SK-N-SH (cell line): ENCODE measurements at regions not wholly inside any gene's neighbourhood (a gene's known extent, or its start where the extent isn't known, plus 50 kb on each side); places are given as distances from the start of the nearest gene placed in this dataset.

ENCODE experiments used
- CTCF ChIA-PET: fragments of 300-600, 350-600 bp; formaldehyde crosslinking; extraction: SDS; loops from one replicate; lab custom pipeline; 2021; lab: Yijun Ruan, JAX
- POLR2A ChIA-PET: fragments of 350-600 bp; sonication (Branson Sonifier 250); formaldehyde crosslinking; extraction: SDS; loops from one replicate; lab custom pipeline; 2020; ENCODE audit warnings: antibody characterized with exemption, inconsistent platforms; lab: Yijun Ruan, JAX
- DNase-seq: peaks from one replicate; pipeline ENCODE4 v3.0.0; 2012
- H2AFZ ChIP-seq: fragments of 200-600 bp; sonication (generic); 2 replicates; pipeline ENCODE4 v1.8.1; 2016; ENCODE audit warnings: antibody characterized with exemption, mild to moderate bottlenecking, low read depth
- H3F3A ChIP-seq: fragments of 200-600 bp; sonication (generic); replicated peaks from 2 replicates; pipeline ENCODE3; 2016; ENCODE audit warnings: antibody characterized with exemption, mild to moderate bottlenecking; ENCODE audit not compliant: insufficient read depth
- H3K27ac ChIP-seq, 2 experiments: fragments of 200-500 bp in 1 of 2; fragments of 200-600 bp in 1 of 2; sonication (Bioruptor generic) in 1 of 2; sonication (generic), shearing (Covaris generic) in 1 of 2; 2 replicates each; pipeline versions ENCODE4 v1.5.1 to v1.6.1; 2014 to 2016; ENCODE audit warnings: low read depth in 2 of 2, inconsistent platforms in 1 of 2, low read length in 1 of 2, mild to moderate bottlenecking in 1 of 2, mixed read lengths in 1 of 2
- H3K27me3 ChIP-seq: fragments of 200-600 bp; sonication (generic), shearing (Covaris generic); 2 replicates; pipeline ENCODE4 v1.6.1; 2016; ENCODE audit warnings: mixed run types; ENCODE audit not compliant: insufficient read depth
- H3K36me3 ChIP-seq, 2 experiments: fragments of 200-500 bp in 1 of 2; fragments of 200-600 bp in 1 of 2; sonication (Bioruptor generic) in 1 of 2; sonication (generic) in 1 of 2; replicated peaks in 1 of 2; 2 replicates each; pipeline versions ENCODE3 to v1.5.1; 2014 to 2016; ENCODE audit warnings: low read length in 1 of 2, mild to moderate bottlenecking in 1 of 2; ENCODE audit not compliant: insufficient read depth in 2 of 2, control insufficient read depth in 1 of 2
- H3K4me1 ChIP-seq, 2 experiments: fragments of 200-500 bp in 1 of 2; fragments of 200-600 bp in 1 of 2; sonication (Bioruptor generic) in 1 of 2; sonication (generic), shearing (Covaris generic) in 1 of 2; 2 replicates each; pipeline versions ENCODE4 v1.5.1 to v1.6.1; 2014 to 2016; ENCODE audit warnings: low read depth in 1 of 2, low read length in 1 of 2, mixed run types in 1 of 2; ENCODE audit not compliant: insufficient read depth in 2 of 2, control insufficient read depth in 1 of 2
- H3K4me2 ChIP-seq: fragments of 200-600 bp; sonication (generic), shearing (Covaris generic); 2 replicates; pipeline ENCODE4 v1.6.1; 2017; ENCODE audit warnings: mixed run types
- H3K4me3 ChIP-seq, 2 experiments: fragments of 200-500 bp in 1 of 2; fragments of 200-600 bp in 1 of 2; sonication (Bioruptor generic) in 1 of 2; sonication (generic), shearing (Covaris generic) in 1 of 2; 2 replicates each; pipeline versions ENCODE4 v1.5.1 to v1.8.1; 2014 to 2016; ENCODE audit warnings: low read depth in 2 of 2, inconsistent platforms in 1 of 2, low read length in 1 of 2, mild to moderate bottlenecking in 1 of 2, mixed read lengths in 1 of 2, moderate library complexity in 1 of 2
- H3K79me2 ChIP-seq: fragments of 200-600 bp; sonication (generic); 2 replicates; pipeline ENCODE4 v1.8.1; 2017; ENCODE audit warnings: mild to moderate bottlenecking; ENCODE audit not compliant: insufficient read depth
- H3K9ac ChIP-seq: fragments of 200-600 bp; sonication (generic); 2 replicates; pipeline ENCODE4 v1.6.1; 2017; ENCODE audit warnings: mixed run types
- H3K9me2 ChIP-seq: fragments of 200-600 bp; sonication (generic); 2 replicates; pipeline ENCODE4 v1.6.1; 2017; ENCODE audit warnings: mixed run types
- H3K9me3 ChIP-seq: fragments of 200-600 bp; sonication (generic); 2 replicates; pipeline ENCODE4 v1.6.1; 2017; ENCODE audit warnings: mixed run types, mild to moderate bottlenecking, moderate library complexity
- H4K20me1 ChIP-seq: fragments of 200-600 bp; sonication (generic); 2 replicates; pipeline ENCODE4 v1.6.1; 2017; ENCODE audit warnings: mild to moderate bottlenecking, mixed run types; ENCODE audit not compliant: insufficient read depth
- FOSL2 ChIP-seq: IDR thresholded peaks from 2 replicates; pipeline ENCODE4 v1.4.0; 2012; ENCODE audit warnings: low read depth, mild to moderate bottlenecking, moderate library complexity, borderline replicate concordance
- FOXJ3 ChIP-seq: sonication (generic); formaldehyde crosslinking; IDR thresholded peaks from 2 replicates; pipeline ENCODE4 v1.5.1; 2020; ENCODE audit warnings: mild to moderate bottlenecking, missing genetic modification reagents
- GATA2 ChIP-seq: sonication (generic); formaldehyde crosslinking; IDR thresholded peaks from 2 replicates; pipeline ENCODE4 v1.5.0; 2020; ENCODE audit warnings: mild to moderate bottlenecking, missing genetic modification reagents
- MXI1 ChIP-seq: IDR thresholded peaks from 2 replicates; pipeline ENCODE4 v1.6.1; 2012; ENCODE audit warnings: mild to moderate bottlenecking, low read depth, low read length, improper control_type of control experiment
- RCOR1 ChIP-seq: fragments of 150-350 bp; IDR thresholded peaks from 2 replicates; pipeline ENCODE4 v1.6.1; 2017; ENCODE audit warnings: antibody characterized with exemption, low read length
- RFX5 ChIP-seq: IDR thresholded peaks from 2 replicates; pipeline ENCODE4 v1.6.1; 2012; ENCODE audit warnings: mild to moderate bottlenecking, improper control_type of control experiment, low read length
- RXRA ChIP-seq: IDR thresholded peaks from 2 replicates; pipeline ENCODE4 v1.4.0; 2012; ENCODE audit warnings: low read depth, mild to moderate bottlenecking, borderline replicate concordance
- SIN3A ChIP-seq: IDR thresholded peaks from 2 replicates; pipeline ENCODE4 v1.6.1; 2012; ENCODE audit warnings: low read depth, mild to moderate bottlenecking, low read length, moderate library complexity, borderline replicate concordance
- YY1 ChIP-seq: IDR thresholded peaks from 2 replicates; pipeline ENCODE4 v1.4.0; 2012; ENCODE audit warnings: low read depth, mild to moderate bottlenecking
- WGBS: methylation state at CpG from one replicate; pipeline ENCODE4 v1.1.6; 2017; ENCODE audit warnings: low lambda C conversion rate; 5-methylcytosine and 5-hydroxymethylcytosine counted together
- TF ChIP-seq, protein P1 (sequence below): fragments of 150-350 bp; IDR thresholded peaks from 2 replicates; pipeline ENCODE4 v1.6.1; 2016; ENCODE audit warnings: mild to moderate bottlenecking, low read depth, low read length
- TF ChIP-seq, protein P2 (sequence below): IDR thresholded peaks from 2 replicates; pipeline ENCODE4 v1.6.1; 2012; ENCODE audit warnings: mild to moderate bottlenecking, low read depth, low read length, moderate library complexity
- TF ChIP-seq, protein P3 (sequence below): IDR thresholded peaks from 2 replicates; pipeline ENCODE4; 2012
- TF ChIP-seq, protein P4 (sequence below): IDR thresholded peaks from 2 replicates; pipeline ENCODE4 v1.4.0; 2012; ENCODE audit warnings: low read depth, borderline replicate concordance
- TF ChIP-seq, protein P5 (sequence below): fragments of 150-350 bp; IDR thresholded peaks from 2 replicates; pipeline ENCODE4 v1.6.1; 2017; ENCODE audit warnings: antibody characterized with exemption, low read length, low read depth, borderline replicate concordance
- TF ChIP-seq, protein P6 (sequence below): fragments of 200-600 bp; sonication (generic); IDR thresholded peaks from 2 replicates; pipeline ENCODE4 v1.6.1; 2017; ENCODE audit warnings: antibody characterized with exemption, mild to moderate bottlenecking, moderate library complexity

DNA sequence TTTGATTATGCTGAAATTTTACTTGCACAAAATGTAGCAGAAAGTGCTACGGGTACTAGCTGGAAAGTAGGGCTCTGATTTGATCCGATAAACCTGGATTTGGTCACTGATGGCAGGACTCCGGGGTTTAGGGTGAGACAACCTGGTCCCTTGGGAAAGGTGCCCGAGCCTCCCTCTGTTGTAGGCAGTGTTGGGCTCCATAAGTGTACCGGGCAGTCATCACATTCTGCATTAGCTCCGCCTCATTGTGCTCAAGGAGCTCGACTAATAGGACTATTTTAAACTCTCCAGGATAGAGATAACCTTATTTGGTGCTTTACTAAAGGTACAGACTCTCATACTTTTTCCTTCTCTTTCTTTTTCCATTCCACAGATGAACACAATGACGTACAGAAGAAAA, 117.6 kb downstream of the UTRN start:
- ChIA-PET CTCF (no interaction called here), POLR2A (no interaction called here)
- H3K27ac ChIP-seq, result no peak overlapping the region; a peak in 1 of 4 replicates

More for the DNA sequence above, 117.6 kb downstream of the UTRN start:
- Histone ChIP-seq H2AFZ (no peak overlapping the region), H3K36me3 (no peaks in the 10 kb centered on the region), H3K9ac (no peak overlapping the region), H3K9me3 (peaks cover 5% of the 10 kb centered on the region; the same call in 1 of the 2 replicates), H3K4me2 (no peak overlapping the region), H3K79me2 (peaks cover 6% of the 10 kb centered on the region), H3K9me2 (no peaks in the 10 kb centered on the region), H3K4me1 (no peaks in the 10 kb centered on the region; a peak in 1 of 4 replicates), H3K4me3 (no peak overlapping the region), H3K27me3 (no peaks in the 10 kb centered on the region), H4K20me1 (no peaks in the 10 kb centered on the region), H3F3A (peaks cover 3% of the 10 kb centered on the region)
- DNase-seq, result no peak
- 16% methylated on average over 8 of the region's 8 CpGs for WGBS
- TF ChIP-seq RFX5, result no peak
- no peak for TF ChIP-seq GATA2
- TF ChIP-seq, protein P1, sequence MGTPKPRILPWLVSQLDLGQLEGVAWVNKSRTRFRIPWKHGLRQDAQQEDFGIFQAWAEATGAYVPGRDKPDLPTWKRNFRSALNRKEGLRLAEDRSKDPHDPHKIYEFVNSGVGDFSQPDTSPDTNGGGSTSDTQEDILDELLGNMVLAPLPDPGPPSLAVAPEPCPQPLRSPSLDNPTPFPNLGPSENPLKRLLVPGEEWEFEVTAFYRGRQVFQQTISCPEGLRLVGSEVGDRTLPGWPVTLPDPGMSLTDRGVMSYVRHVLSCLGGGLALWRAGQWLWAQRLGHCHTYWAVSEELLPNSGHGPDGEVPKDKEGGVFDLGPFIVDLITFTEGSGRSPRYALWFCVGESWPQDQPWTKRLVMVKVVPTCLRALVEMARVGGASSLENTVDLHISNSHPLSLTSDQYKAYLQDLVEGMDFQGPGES, result no peak
- TF ChIP-seq, protein P2, sequence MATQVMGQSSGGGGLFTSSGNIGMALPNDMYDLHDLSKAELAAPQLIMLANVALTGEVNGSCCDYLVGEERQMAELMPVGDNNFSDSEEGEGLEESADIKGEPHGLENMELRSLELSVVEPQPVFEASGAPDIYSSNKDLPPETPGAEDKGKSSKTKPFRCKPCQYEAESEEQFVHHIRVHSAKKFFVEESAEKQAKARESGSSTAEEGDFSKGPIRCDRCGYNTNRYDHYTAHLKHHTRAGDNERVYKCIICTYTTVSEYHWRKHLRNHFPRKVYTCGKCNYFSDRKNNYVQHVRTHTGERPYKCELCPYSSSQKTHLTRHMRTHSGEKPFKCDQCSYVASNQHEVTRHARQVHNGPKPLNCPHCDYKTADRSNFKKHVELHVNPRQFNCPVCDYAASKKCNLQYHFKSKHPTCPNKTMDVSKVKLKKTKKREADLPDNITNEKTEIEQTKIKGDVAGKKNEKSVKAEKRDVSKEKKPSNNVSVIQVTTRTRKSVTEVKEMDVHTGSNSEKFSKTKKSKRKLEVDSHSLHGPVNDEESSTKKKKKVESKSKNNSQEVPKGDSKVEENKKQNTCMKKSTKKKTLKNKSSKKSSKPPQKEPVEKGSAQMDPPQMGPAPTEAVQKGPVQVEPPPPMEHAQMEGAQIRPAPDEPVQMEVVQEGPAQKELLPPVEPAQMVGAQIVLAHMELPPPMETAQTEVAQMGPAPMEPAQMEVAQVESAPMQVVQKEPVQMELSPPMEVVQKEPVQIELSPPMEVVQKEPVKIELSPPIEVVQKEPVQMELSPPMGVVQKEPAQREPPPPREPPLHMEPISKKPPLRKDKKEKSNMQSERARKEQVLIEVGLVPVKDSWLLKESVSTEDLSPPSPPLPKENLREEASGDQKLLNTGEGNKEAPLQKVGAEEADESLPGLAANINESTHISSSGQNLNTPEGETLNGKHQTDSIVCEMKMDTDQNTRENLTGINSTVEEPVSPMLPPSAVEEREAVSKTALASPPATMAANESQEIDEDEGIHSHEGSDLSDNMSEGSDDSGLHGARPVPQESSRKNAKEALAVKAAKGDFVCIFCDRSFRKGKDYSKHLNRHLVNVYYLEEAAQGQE, result no peak
- TF ChIP-seq, protein P3, sequence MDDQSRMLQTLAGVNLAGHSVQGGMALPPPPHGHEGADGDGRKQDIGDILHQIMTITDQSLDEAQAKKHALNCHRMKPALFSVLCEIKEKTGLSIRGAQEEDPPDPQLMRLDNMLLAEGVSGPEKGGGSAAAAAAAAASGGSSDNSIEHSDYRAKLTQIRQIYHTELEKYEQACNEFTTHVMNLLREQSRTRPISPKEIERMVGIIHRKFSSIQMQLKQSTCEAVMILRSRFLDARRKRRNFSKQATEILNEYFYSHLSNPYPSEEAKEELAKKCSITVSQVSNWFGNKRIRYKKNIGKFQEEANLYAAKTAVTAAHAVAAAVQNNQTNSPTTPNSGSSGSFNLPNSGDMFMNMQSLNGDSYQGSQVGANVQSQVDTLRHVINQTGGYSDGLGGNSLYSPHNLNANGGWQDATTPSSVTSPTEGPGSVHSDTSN, result no peak
- TF ChIP-seq, protein P4, sequence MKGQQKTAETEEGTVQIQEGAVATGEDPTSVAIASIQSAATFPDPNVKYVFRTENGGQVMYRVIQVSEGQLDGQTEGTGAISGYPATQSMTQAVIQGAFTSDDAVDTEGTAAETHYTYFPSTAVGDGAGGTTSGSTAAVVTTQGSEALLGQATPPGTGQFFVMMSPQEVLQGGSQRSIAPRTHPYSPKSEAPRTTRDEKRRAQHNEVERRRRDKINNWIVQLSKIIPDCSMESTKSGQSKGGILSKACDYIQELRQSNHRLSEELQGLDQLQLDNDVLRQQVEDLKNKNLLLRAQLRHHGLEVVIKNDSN, result no peak
- no peak for TF ChIP-seq MXI1
- TF ChIP-seq SIN3A, result no peak
- TF ChIP-seq FOSL2, result no peak
- TF ChIP-seq YY1, result no peak
- TF ChIP-seq, protein P5, sequence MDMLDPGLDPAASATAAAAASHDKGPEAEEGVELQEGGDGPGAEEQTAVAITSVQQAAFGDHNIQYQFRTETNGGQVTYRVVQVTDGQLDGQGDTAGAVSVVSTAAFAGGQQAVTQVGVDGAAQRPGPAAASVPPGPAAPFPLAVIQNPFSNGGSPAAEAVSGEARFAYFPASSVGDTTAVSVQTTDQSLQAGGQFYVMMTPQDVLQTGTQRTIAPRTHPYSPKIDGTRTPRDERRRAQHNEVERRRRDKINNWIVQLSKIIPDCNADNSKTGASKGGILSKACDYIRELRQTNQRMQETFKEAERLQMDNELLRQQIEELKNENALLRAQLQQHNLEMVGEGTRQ, result no peak
- no peak for TF ChIP-seq FOXJ3
- no peak for TF ChIP-seq RCOR1
- TF ChIP-seq RXRA, result no peak
- TF ChIP-seq, protein P6, sequence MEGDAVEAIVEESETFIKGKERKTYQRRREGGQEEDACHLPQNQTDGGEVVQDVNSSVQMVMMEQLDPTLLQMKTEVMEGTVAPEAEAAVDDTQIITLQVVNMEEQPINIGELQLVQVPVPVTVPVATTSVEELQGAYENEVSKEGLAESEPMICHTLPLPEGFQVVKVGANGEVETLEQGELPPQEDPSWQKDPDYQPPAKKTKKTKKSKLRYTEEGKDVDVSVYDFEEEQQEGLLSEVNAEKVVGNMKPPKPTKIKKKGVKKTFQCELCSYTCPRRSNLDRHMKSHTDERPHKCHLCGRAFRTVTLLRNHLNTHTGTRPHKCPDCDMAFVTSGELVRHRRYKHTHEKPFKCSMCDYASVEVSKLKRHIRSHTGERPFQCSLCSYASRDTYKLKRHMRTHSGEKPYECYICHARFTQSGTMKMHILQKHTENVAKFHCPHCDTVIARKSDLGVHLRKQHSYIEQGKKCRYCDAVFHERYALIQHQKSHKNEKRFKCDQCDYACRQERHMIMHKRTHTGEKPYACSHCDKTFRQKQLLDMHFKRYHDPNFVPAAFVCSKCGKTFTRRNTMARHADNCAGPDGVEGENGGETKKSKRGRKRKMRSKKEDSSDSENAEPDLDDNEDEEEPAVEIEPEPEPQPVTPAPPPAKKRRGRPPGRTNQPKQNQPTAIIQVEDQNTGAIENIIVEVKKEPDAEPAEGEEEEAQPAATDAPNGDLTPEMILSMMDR, result no peak
